ENCODE measurements at regions not wholly inside any gene's neighbourhood (a gene's known extent, or its start where the extent isn't known, plus 50 kb on each side); places are given as distances from the start of the nearest gene placed in this dataset.

GRCh38 chr9:89911721-89912604 is 307.2 kb downstream of the GADD45G start:
- DNase-seq (ENCODE audit: low spot score), result no peak

- no peak for DNase-seq (ENCODE audit: low spot score)
These were observed 307.8 kb downstream of the GADD45G start for GRCh38 chr9:89912605-89912953.

GRCh38 chr9:89915187-89915586 is 310.4 kb downstream of the GADD45G start:
- no peak for DNase-seq (ENCODE audit: low spot score)

GRCh38 chr9:89916001-89916597 is 311.3 kb downstream of the GADD45G start:
- no peak for DNase-seq (ENCODE audit: low spot score)

- no peak for DNase-seq (ENCODE audit: low spot score)
These were observed 313.0 kb downstream of the GADD45G start for GRCh38 chr9:89917861-89918260.

- DNase-seq (ENCODE audit: low spot score), result no peak
These were observed 314.4 kb downstream of the GADD45G start for GRCh38 chr9:89919171-89919681.

- no peak for DNase-seq (ENCODE audit: low spot score)
These were observed 315.3 kb downstream of the GADD45G start for GRCh38 chr9:89920131-89920530.

GRCh38 chr9:89920951-89921350 is 316.1 kb downstream of the GADD45G start:
- no peak for DNase-seq (ENCODE audit: low spot score)

- DNase-seq (ENCODE audit: low spot score), result no peak
These were observed 317.3 kb downstream of the GADD45G start for GRCh38 chr9:89922099-89922498.

- DNase-seq (ENCODE audit: low spot score), result no peak
These were observed 318.4 kb downstream of the GADD45G start for GRCh38 chr9:89923174-89923573.

- no peak for DNase-seq (ENCODE audit: low spot score)
These were observed 319.2 kb downstream of the GADD45G start for GRCh38 chr9:89923961-89924504.

GRCh38 chr9:89924611-89925010 is 319.8 kb downstream of the GADD45G start:
- DNase-seq (ENCODE audit: low spot score), result no peak

- DNase-seq (ENCODE audit: low spot score), result no peak
These were observed 321.4 kb downstream of the GADD45G start for GRCh38 chr9:89926167-89926566.

GRCh38 chr9:89926691-89927220 is 321.9 kb downstream of the GADD45G start:
- no peak for DNase-seq (ENCODE audit: low spot score)

GRCh38 chr9:89928106-89928505 is 323.3 kb downstream of the GADD45G start:
- DNase-seq (ENCODE audit: low spot score), result no peak

GRCh38 chr9:89928521-89929275 is 323.9 kb downstream of the GADD45G start:
- no peak for DNase-seq (ENCODE audit: low spot score)

- no peak for DNase-seq (ENCODE audit: low spot score)
These were observed 324.5 kb downstream of the GADD45G start for GRCh38 chr9:89929315-89929672.

GRCh38 chr9:89929673-89930480 is 325.1 kb downstream of the GADD45G start:
- DNase-seq (ENCODE audit: low spot score), result no peak

GRCh38 chr9:89933578-89933977 is 328.8 kb downstream of the GADD45G start:
- DNase-seq (ENCODE audit: low spot score), result no peak

- no peak for DNase-seq (ENCODE audit: low spot score)
These were observed 330.3 kb downstream of the GADD45G start for GRCh38 chr9:89935115-89935514.

GRCh38 chr9:89935801-89936200 is 331.0 kb downstream of the GADD45G start:
- no peak for DNase-seq (ENCODE audit: low spot score)

Data from H4 (cell line).